Hepatocyte (in vitro differentiated cells): ENCODE measurements at regions not wholly inside any gene's neighbourhood (a gene's known extent, or its start where the extent isn't known, plus 50 kb on each side); places are given as distances from the start of the nearest gene placed in this dataset.
"Not testable (repeated sequence)": the region's sequence is repeated elsewhere in the genome, so short reads cannot be mapped to it uniquely, and the experiment has no call there.

Experiments
- DNase-seq: peaks from one replicate; pipeline ENCODE4 v3.0.0-alpha.2; 2016; ENCODE audit warnings: low spot score
- H2AFZ ChIP-seq: fragments of 200-600 bp; sonication (generic); 2 replicates; pipeline ENCODE4 v1.6.0; 2016; ENCODE audit warnings: antibody characterized with exemption, mild to moderate bottlenecking
- H3K27ac ChIP-seq: fragments of 200-600 bp; sonication (generic); 2 replicates; pipeline ENCODE4 v1.5.1; 2016; ENCODE audit warnings: mild to moderate bottlenecking
- H3K27me3 ChIP-seq: fragments of 200-600 bp; sonication (generic); 2 replicates; pipeline ENCODE4 v1.6.1; 2016
- H3K36me3 ChIP-seq: fragments of 200-600 bp; sonication (generic); replicated peaks from 2 replicates; pipeline ENCODE4 v1.5.1; 2016; ENCODE audit warnings: low read depth; ENCODE audit not compliant: insufficient read depth
- H3K4me1 ChIP-seq: fragments of 200-600 bp; sonication (generic); 2 replicates; pipeline ENCODE4 v1.5.1; 2016; ENCODE audit warnings: mild to moderate bottlenecking, moderate library complexity; ENCODE audit not compliant: insufficient read depth
- H3K4me2 ChIP-seq: fragments of 200-600 bp; sonication (generic); 2 replicates; pipeline ENCODE4 v1.6.0; 2016
- H3K4me3 ChIP-seq: fragments of 200-600 bp; sonication (generic); 2 replicates; pipeline ENCODE4 v1.5.1; 2016; ENCODE audit warnings: mild to moderate bottlenecking
- H3K79me2 ChIP-seq: fragments of 200-600 bp; sonication (generic); 2 replicates; pipeline ENCODE4 v1.6.0; 2017; ENCODE audit warnings: mild to moderate bottlenecking
- H3K9me2 ChIP-seq: fragments of 200-600 bp; sonication (generic); replicated peaks from 2 replicates; pipeline ENCODE4 v1.6.0; 2017; ENCODE audit warnings: mild to moderate bottlenecking; ENCODE audit not compliant: insufficient read depth
- H3K9me3 ChIP-seq: fragments of 200-600 bp; sonication (generic); 2 replicates; pipeline ENCODE4 v1.5.1; 2016; ENCODE audit warnings: low read depth, mild to moderate bottlenecking
- H4K20me1 ChIP-seq: fragments of 200-600 bp; sonication (generic); 2 replicates; pipeline ENCODE4 v1.6.0; 2016; ENCODE audit warnings: mild to moderate bottlenecking; ENCODE audit not compliant: insufficient read depth, poor library complexity, severe bottlenecking
- CTCF ChIP-seq: fragments of 200-600 bp; sonication (generic); IDR thresholded peaks from 2 replicates; pipeline ENCODE4 v1.5.1; 2016; ENCODE audit warnings: antibody characterized with exemption, mild to moderate bottlenecking; ENCODE audit not compliant: poor library complexity
- EZH2 ChIP-seq: fragments of 200-600 bp; sonication (generic); IDR thresholded peaks from 2 replicates; pipeline ENCODE4 v1.6.1; 2016; ENCODE audit warnings: antibody characterized with exemption, mild to moderate bottlenecking, borderline replicate concordance
- EZH2phosphoT487 ChIP-seq: fragments of 200-600 bp; sonication (generic); IDR thresholded peaks from one replicate; pipeline ENCODE4 v1.6.1; 2018; ENCODE audit warnings: antibody characterized with exemption, mild to moderate bottlenecking, low read depth, moderate library complexity; ENCODE audit not compliant: unreplicated experiment, severe bottlenecking
- WGBS: methylation state at CpG from one replicate; pipeline ENCODE4 v1.1.6; 2016; ENCODE audit warnings: low lambda C conversion rate; ENCODE audit errors: missing lambda C conversion rate; 5-methylcytosine and 5-hydroxymethylcytosine counted together

GRCh38 chr13:109271061-109271460 is 515.3 kb downstream of the IRS2 start:
- Histone ChIP-seq H3K4me1 (peaks cover 4% of the 10 kb centered on the region), H3K4me3 (no peak overlapping the region), H3K27ac (no peak overlapping the region), H3K4me2 (no peak overlapping the region), H4K20me1 (no peaks in the 10 kb centered on the region), H3K9me2 (no peaks in the 10 kb centered on the region), H3K36me3 (no peaks in the 10 kb centered on the region), H3K79me2 (no peaks in the 10 kb centered on the region), H2AFZ (no peak overlapping the region), H3K9me3 (no peaks in the 10 kb centered on the region), H3K27me3 (no peaks in the 10 kb centered on the region)
- DNase-seq, result no peak
- TF ChIP-seq EZH2 (no peak), CTCF (no peak), EZH2phosphoT487 (no peak)
- WGBS, result 81% methylated on average over 9 of the region's 9 CpGs

- not testable (repeated sequence) for H3K9me2 ChIP-seq, H3K4me1 ChIP-seq, H3K9me3 ChIP-seq, H3K36me3 ChIP-seq, H3K27ac ChIP-seq, H3K4me2 ChIP-seq, H3K79me2 ChIP-seq, H2AFZ ChIP-seq, H3K27me3 ChIP-seq, H4K20me1 ChIP-seq, H3K4me3 ChIP-seq, DNase-seq
- 90% methylated on average over 4 of the region's 4 CpGs for WGBS
These were observed 517.0 kb downstream of the IRS2 start for GRCh38 chr13:109269381-109269780.

DNA sequence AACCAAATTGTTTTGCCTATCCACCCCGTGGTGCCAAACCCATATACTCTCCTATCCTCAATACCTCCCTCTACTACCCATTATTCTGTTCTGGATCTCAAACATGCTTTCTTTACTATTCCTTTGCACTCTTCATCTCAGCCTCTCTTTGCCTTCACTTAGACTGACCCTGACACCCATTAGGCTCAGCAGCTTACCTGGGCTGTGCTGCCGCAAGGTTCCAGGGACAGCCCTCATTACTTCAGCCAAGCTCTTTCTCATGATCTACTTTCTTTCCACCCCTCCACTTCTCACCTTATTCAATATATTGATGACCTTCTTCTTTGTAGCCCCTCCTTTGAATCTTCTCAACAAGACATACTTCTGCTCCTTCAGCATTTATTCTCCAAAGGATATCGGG is 517.9 kb downstream of the IRS2 start:
- not testable (repeated sequence) for DNase-seq, H3K79me2 ChIP-seq, H4K20me1 ChIP-seq, H3K36me3 ChIP-seq, H3K4me1 ChIP-seq, H2AFZ ChIP-seq, H3K4me2 ChIP-seq, H3K27me3 ChIP-seq, H3K27ac ChIP-seq, H3K9me3 ChIP-seq, H3K9me2 ChIP-seq, H3K4me3 ChIP-seq
- 92% methylated on average over 3 of the region's 3 CpGs for WGBS

DNA sequence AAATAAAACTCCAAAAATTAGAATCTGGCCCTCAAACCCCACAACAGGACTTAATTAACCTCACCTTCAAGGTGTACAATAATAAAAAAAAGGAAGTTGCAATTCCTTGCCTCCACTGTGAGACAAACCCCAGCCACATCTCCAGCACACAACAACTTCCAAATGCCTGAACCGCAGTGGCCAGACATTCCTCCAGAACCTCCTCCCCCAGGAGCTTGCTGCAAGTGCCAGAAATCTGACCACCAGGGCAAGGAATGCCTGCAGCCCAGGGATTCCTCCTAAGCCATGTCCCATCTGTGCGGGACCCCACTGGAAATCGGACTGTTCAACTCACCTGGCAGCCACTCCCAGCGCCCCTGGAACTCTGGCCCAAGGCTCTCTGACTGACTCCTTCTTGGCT is 519.0 kb downstream of the IRS2 start:
- not testable (repeated sequence) for H3K9me2 ChIP-seq, DNase-seq, H3K27me3 ChIP-seq, H3K9me3 ChIP-seq, H3K4me2 ChIP-seq, H3K27ac ChIP-seq, H3K79me2 ChIP-seq, H3K4me1 ChIP-seq, H3K4me3 ChIP-seq, H4K20me1 ChIP-seq, H2AFZ ChIP-seq, H3K36me3 ChIP-seq
- 91% methylated on average over 4 of the region's 4 CpGs for WGBS

DNA sequence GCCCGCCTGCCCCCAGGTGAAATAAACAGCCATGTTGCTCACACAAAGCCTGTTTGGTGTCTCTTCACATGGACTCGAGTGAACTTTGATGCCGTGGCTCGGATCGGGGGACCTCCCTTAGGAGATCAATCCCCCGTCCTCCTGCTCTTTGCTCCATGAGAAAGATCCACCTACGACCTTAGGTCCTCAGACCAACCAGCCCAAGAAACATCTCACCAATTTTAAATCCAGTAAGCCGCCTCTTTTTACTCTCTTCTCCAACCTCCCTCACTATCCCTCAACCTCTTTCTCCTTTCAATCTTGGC is 521.0 kb downstream of the IRS2 start:
- not testable (repeated sequence) for H3K4me2 ChIP-seq, H3K4me3 ChIP-seq, H3K9me3 ChIP-seq, H3K9me2 ChIP-seq, H4K20me1 ChIP-seq, H2AFZ ChIP-seq, H3K36me3 ChIP-seq, DNase-seq, H3K27me3 ChIP-seq, H3K79me2 ChIP-seq, H3K4me1 ChIP-seq
- WGBS, result 81% methylated on average over 8 of the region's 8 CpGs
- peak overlapping the region; percentile 23 for H3K27ac ChIP-seq

DNA sequence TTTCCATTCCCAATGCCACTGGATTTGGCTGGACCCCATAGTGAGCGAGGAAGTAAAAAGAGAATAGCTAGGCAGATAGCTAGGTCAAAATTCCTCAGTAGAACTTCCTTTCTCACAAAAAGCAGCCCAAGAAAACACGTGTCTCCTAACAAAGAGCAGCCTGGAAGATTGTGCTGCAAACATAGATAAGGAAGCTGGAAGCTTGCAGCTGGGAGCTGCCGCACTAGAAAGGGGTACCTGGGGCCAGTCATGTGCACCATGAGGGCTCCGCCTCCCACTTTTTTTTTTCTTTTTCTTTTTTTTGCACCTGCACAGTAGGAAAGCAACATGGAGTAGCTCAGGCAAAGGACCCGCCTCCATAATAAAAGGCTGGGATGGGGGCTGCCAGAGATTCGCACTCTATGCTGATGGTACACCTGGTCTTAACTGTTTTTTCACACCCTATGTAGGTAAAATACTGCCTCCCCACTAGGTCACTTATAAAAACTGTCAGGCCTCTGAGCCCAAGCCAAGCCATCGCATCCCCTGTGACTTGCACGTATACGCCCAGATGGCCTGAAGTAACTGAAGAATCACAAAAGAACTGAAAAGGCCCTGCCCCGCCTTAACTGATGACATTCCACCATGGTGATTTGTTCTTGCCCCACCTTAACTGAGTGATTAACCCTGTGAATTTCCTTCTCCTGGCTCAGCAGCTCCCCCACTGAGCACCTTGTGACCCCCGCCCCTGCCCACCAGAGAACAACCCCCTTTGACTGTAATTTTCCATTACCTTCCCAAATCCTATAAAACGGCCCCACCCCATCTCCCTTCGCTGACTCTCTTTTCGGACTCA is 521.6 kb downstream of the IRS2 start:
- peak; percentile 56 for DNase-seq
- WGBS, result 73% methylated on average over 14 of the region's 14 CpGs
- H4K20me1 ChIP-seq, result not testable (repeated sequence)

DNA sequence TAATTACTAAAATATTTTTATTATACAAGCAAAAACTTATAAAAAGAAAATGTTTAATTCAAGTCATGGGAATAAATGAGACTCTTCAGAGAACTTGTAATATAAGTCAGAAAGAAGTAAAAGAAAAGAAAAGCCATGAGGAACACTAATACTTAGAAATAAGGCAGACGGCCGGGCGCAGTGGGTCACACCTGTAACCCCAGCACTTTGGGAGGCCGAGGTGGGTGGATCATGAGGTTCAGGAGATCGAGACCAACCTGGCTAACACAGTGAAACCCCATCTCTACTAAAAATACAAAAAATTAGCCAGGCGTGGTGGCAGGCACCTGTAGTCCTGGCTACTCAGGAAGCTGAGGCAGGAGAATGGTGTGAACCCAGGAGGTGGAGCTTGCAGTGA is 528.6 kb downstream of the IRS2 start:
- H3K27me3 ChIP-seq, H3K79me2 ChIP-seq, H3K4me3 ChIP-seq, H4K20me1 ChIP-seq, H2AFZ ChIP-seq, DNase-seq, H3K4me2 ChIP-seq, H3K36me3 ChIP-seq, H3K9me3 ChIP-seq, H3K9me2 ChIP-seq, H3K4me1 ChIP-seq: not testable (repeated sequence)
- peak overlapping the region; percentile 77 for H3K27ac ChIP-seq
- 98% methylated on average over 6 of the region's 6 CpGs for WGBS

More for the DNA sequence above, 521.6 kb downstream of the IRS2 start:
- H3K27me3 ChIP-seq, H3K4me1 ChIP-seq, H3K4me3 ChIP-seq, H3K4me2 ChIP-seq, H3K9me3 ChIP-seq, H3K9me2 ChIP-seq, H3K79me2 ChIP-seq, H3K36me3 ChIP-seq: not testable (repeated sequence)
- Histone ChIP-seq H2AFZ (peak overlapping the region; percentile 21), H3K27ac (peak overlapping the region; percentile 83)
